ENCODE measurements at regions not wholly inside any gene's neighbourhood (a gene's known extent, or its start where the extent isn't known, plus 50 kb on each side); places are given as distances from the start of the nearest gene placed in this dataset.
A peak's percentile ranks its signal among the peaks of the same experiment; 100 is the strongest.

DNA sequence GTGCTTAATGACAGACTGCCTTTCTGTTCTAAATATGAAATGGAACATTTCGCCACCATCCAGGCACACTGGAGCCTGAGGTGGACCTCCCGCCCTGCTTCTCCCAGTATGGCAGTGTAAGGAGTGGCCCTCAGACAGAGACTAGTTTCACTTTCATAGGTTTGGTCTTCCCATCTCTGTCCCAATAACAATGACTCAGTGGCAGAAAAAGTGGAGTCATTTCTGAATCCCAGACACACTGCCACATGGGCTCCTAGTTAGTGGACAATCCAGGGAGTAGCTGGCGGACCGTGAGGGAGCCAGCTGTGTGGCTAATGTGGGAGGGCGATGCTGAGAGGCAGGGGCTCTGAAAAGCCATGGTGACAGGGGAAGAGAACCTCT, 95.6 kb upstream of the TSPAN2 start:
- TF ChIP-seq CTCF (IDR thresholded peaks at IDR 0.05), result no peak
- TF ChIP-seq POLR2A (IDR thresholded peaks at IDR 0.05), result no peak
- TF ChIP-seq POLR2AphosphoS5 (IDR thresholded peaks at IDR 0.05; ENCODE audit: insufficient read depth in 1 of 2, low read depth in 1 of 2), result peak in 1 of 2 donors; percentile 31
